A549 (cell line): ENCODE measurements at regions not wholly inside any gene's neighbourhood (a gene's known extent, or its start where the extent isn't known, plus 50 kb on each side); places are given as distances from the start of the nearest gene placed in this dataset.
"Not testable (repeated sequence)": the region's sequence is repeated elsewhere in the genome, so short reads cannot be mapped to it uniquely, and the experiment has no call there.

ENCODE experiments used
- CTCF ChIP-seq: fragments of >200 bp; sonication (Bioruptor Twin); formaldehyde crosslinking; IDR thresholded peaks from 3 replicates; pipeline ENCODE4 v1.5.1; 2016
- EP300 ChIP-seq, 2 experiments: fragments of >200 bp; sonication (Bioruptor Twin); formaldehyde crosslinking; IDR thresholded peaks; 2 replicates in 1 of 2; 3 replicates in 1 of 2; pipeline ENCODE4 v1.6.1; 2016 to 2017
- HOXB13 ChIP-seq: fragments of 250-450 bp; sonication (Bioruptor Pico); IDR thresholded peaks from 2 replicates; pipeline ENCODE4 v1.5.0; 2020; ENCODE audit warnings: low read depth, mild to moderate bottlenecking, moderate library complexity
- JUNB ChIP-seq: fragments of >200 bp; sonication (Bioruptor Twin); formaldehyde crosslinking; IDR thresholded peaks from 2 replicates; pipeline ENCODE4 v1.6.1; 2016
- KDM5A ChIP-seq: fragments of 200-600 bp; sonication (generic); IDR thresholded peaks from 2 replicates; pipeline ENCODE4 v1.6.1; 2016; ENCODE audit warnings: antibody characterized with exemption, mild to moderate bottlenecking
- MYC ChIP-seq: IDR thresholded peaks from 2 replicates; pipeline ENCODE4 v1.6.1; 2012; ENCODE audit warnings: mild to moderate bottlenecking, inconsistent platforms, low read length, improper control_type of control experiment, borderline replicate concordance
- POLR2A ChIP-seq: IDR thresholded peaks from 2 replicates; pipeline ENCODE4 v1.6.1; 2012; ENCODE audit warnings: mild to moderate bottlenecking, low read length
- RNF2 ChIP-seq: fragments of 200-600 bp; sonication (generic); IDR thresholded peaks from 2 replicates; pipeline ENCODE4 v1.6.1; 2016; ENCODE audit warnings: low read depth, mild to moderate bottlenecking, antibody characterized with exemption, moderate library complexity, borderline replicate concordance
- TF ChIP-seq, protein P1 (sequence below): IDR thresholded peaks from 2 replicates; pipeline ENCODE4 v1.6.1; 2012

DNA sequence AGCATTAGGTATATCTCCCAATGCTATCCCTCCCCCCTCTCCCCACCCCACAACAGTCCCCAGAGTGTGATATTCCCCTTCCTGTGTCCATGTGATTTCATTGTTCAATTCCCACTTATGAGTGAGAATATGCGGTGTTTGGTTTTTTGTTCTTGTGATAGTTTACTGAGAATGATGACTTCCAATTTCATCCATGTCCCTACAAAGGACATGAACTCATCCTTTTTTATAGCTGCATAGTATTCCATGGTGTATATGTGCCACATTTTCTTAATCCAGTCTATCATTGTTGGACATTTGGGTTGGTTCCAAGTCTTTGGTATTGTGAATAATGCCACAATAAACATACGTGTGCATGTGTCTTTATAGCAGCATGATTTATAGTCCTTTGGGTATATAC is 194.6 kb upstream of the WSB1 start:
- TF ChIP-seq CTCF; KDM5A; POLR2A; MYC; HOXB13; JUNB; RNF2; EP300 (IDR thresholded peaks at IDR 0.05): not testable (repeated sequence)
- TF ChIP-seq, protein P1, sequence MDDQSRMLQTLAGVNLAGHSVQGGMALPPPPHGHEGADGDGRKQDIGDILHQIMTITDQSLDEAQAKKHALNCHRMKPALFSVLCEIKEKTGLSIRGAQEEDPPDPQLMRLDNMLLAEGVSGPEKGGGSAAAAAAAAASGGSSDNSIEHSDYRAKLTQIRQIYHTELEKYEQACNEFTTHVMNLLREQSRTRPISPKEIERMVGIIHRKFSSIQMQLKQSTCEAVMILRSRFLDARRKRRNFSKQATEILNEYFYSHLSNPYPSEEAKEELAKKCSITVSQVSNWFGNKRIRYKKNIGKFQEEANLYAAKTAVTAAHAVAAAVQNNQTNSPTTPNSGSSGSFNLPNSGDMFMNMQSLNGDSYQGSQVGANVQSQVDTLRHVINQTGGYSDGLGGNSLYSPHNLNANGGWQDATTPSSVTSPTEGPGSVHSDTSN = not testable (repeated sequence)
